Activated T-cell treated with anti-CD3 and anti-CD28 coated beads for 48 hours (primary cell): ENCODE measurements at regions not wholly inside any gene's neighbourhood (a gene's known extent, or its start where the extent isn't known, plus 50 kb on each side); places are given as distances from the start of the nearest gene placed in this dataset.
"Not testable (repeated sequence)": the region's sequence is repeated elsewhere in the genome, so short reads cannot be mapped to it uniquely, and the experiment has no call there.

Experiments used
- DNase-seq: peaks from one replicate; pipeline ENCODE4 v3.0.0-alpha.2; 2020; ENCODE audit warnings: low read depth

- no peak for DNase-seq
These were observed 881.4 kb upstream of the B3GALT2 start for GRCh38 chr1:194067772-194068171.

- no peak for DNase-seq
These were observed 876.5 kb upstream of the B3GALT2 start for GRCh38 chr1:194062962-194063361.

- DNase-seq = no peak
These were observed 876.1 kb upstream of the B3GALT2 start for GRCh38 chr1:194062526-194062925.

GRCh38 chr1:194060481-194060880 is 874.1 kb upstream of the B3GALT2 start:
- DNase-seq = no peak

- not testable (repeated sequence) for DNase-seq
These were observed 871.9 kb upstream of the B3GALT2 start for GRCh38 chr1:194058268-194058667.

GRCh38 chr1:194056169-194056568 is 869.8 kb upstream of the B3GALT2 start:
- DNase-seq = no peak

- no peak for DNase-seq
These were observed 869.1 kb upstream of the B3GALT2 start for GRCh38 chr1:194055536-194055935.

- DNase-seq = no peak
These were observed 866.3 kb upstream of the B3GALT2 start for GRCh38 chr1:194052514-194053338.

GRCh38 chr1:194047921-194048320 is 861.5 kb upstream of the B3GALT2 start:
- DNase-seq = no peak

- no peak for DNase-seq
These were observed 860.8 kb upstream of the B3GALT2 start for GRCh38 chr1:194047206-194047605.

GRCh38 chr1:194045416-194045815 is 859.0 kb upstream of the B3GALT2 start:
- no peak for DNase-seq

- DNase-seq = no peak
These were observed 858.5 kb upstream of the B3GALT2 start for GRCh38 chr1:194044892-194045291.

- no peak for DNase-seq
These were observed 857.8 kb upstream of the B3GALT2 start for GRCh38 chr1:194043984-194044755.

- no peak for DNase-seq
These were observed 856.3 kb upstream of the B3GALT2 start for GRCh38 chr1:194042736-194043135.

GRCh38 chr1:194040496-194040895 is 854.1 kb upstream of the B3GALT2 start:
- DNase-seq = no peak

GRCh38 chr1:194039578-194039977 is 853.2 kb upstream of the B3GALT2 start:
- no peak for DNase-seq

GRCh38 chr1:194033646-194034045 is 847.2 kb upstream of the B3GALT2 start:
- DNase-seq = no peak

- no peak for DNase-seq
These were observed 841.6 kb upstream of the B3GALT2 start for GRCh38 chr1:194028002-194028401.

GRCh38 chr1:194026422-194026821 is 840.0 kb upstream of the B3GALT2 start:
- no peak for DNase-seq

GRCh38 chr1:194024659-194025058 is 838.2 kb upstream of the B3GALT2 start:
- no peak for DNase-seq

- no peak for DNase-seq
These were observed 827.6 kb upstream of the B3GALT2 start for GRCh38 chr1:194014014-194014413.

- no peak for DNase-seq
These were observed 827.1 kb upstream of the B3GALT2 start for GRCh38 chr1:194013561-194013960.

- no peak for DNase-seq
These were observed 817.7 kb upstream of the B3GALT2 start for GRCh38 chr1:194004146-194004545.
